Erythroblast (primary cell): ENCODE measurements at regions not wholly inside any gene's neighbourhood (a gene's known extent, or its start where the extent isn't known, plus 50 kb on each side); places are given as distances from the start of the nearest gene placed in this dataset.

Source experiments
- GATA1 ChIP-seq: IDR thresholded peaks from 2 replicates; pipeline ENCODE4 v1.6.1; 2011; ENCODE audit warnings: low read depth, mild to moderate bottlenecking, control low read depth, low read length, moderate library complexity
- POLR2A ChIP-seq: IDR thresholded peaks from 2 replicates; pipeline ENCODE4 v1.6.1; 2011; ENCODE audit warnings: mild to moderate bottlenecking, low read length

DNA sequence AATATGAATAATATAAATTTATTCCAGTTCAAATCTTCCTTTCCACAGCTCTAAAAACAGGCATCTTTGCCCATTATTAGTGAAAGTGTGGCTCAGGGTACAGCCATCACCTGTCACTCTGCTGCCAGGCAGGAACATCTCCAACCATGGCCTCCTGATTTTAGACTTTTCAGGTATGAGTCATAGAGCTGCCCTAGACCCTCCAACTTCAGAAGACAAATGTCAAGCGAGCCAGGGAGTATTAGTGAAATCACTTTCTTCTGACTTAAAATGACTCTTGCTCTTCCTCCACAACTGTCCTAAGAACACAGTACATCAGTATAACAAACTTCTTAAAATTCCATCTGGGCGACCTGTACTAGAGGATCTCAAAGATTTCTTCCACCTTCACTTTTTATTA, 78.1 kb upstream of the AKAP13 start:
- no peak for TF ChIP-seq POLR2A
- TF ChIP-seq GATA1 = no peak
